ENCODE measurements at regions not wholly inside any gene's neighbourhood (a gene's known extent, or its start where the extent isn't known, plus 50 kb on each side); places are given as distances from the start of the nearest gene placed in this dataset.

DNA sequence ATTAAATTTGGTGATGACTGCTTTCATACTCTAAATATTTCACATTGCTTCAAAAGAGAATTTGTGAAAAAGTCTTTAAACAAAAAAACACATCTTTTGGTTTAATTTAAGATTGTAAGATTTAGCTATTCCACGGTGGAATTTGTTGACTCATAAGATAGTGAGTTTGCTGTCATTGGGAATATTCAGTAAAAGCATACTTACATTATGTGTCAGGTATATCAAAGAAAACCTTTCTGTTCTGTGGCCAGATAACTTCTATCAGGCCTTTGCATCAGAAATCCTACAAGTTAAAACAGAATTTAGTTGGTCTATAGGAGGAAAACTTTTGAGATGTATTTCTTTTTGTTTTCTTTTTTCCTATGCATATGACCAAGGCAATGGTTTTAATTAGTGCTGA, 148.8 kb upstream of the E2F7 start:
- intact Hi-C loops (cut with micrococcal nuclease): no loop called here
- DNase-seq (no peak), ATAC-seq (no peak)

GRCh38 chr12:77213319-77213718, 147.9 kb upstream of the E2F7 start:
- intact Hi-C loops (cut with micrococcal nuclease): no loop called here
- no peak for DNase-seq
- ATAC-seq: peak; percentile 61

GRCh38 chr12:77210724-77211123, 145.4 kb upstream of the E2F7 start:
- intact Hi-C loops (cut with micrococcal nuclease): no loop called here
- DNase-seq (no peak), ATAC-seq (no peak)

GRCh38 chr12:77204083-77204482, 138.7 kb upstream of the E2F7 start:
- intact Hi-C loops (cut with micrococcal nuclease): no loop called here
- DNase-seq: no peak
- ATAC-seq: no peak

- DNase-seq: no peak
- intact Hi-C loops (cut with micrococcal nuclease): no loop called here
- ATAC-seq: no peak
These were observed 137.2 kb upstream of the E2F7 start for GRCh38 chr12:77202457-77203060.

GRCh38 chr12:77189901-77190416, 124.6 kb upstream of the E2F7 start:
- DNase-seq (no peak), ATAC-seq (no peak)
- intact Hi-C loops (cut with micrococcal nuclease): no loop called here

- intact Hi-C loops (cut with micrococcal nuclease): no loop called here
- no peak for DNase-seq
- ATAC-seq: no peak
These were observed 124.1 kb upstream of the E2F7 start for GRCh38 chr12:77189458-77189857.

DNA sequence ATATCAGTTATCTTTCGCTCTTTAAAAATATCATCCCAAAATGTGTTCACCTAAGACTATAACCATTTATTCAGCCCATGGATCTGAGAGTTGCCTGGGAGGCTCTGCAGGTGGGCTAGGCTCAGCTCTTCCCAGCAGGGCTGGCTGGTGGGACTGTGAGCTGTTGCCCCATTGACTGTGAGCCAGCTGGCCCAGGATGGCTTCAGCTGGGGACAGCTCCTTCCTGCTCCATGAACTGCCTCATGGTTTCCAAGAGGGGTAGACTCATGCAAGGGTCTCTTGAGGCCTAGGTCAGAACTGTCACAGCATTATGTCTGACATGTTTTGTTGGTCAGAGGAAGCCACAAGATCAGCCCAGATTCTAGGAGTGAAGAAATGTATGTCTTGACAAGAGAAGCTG, 114.1 kb upstream of the E2F7 start:
- intact Hi-C loops (cut with micrococcal nuclease): no loop called here
- ATAC-seq (no peak), DNase-seq (no peak)

DNA sequence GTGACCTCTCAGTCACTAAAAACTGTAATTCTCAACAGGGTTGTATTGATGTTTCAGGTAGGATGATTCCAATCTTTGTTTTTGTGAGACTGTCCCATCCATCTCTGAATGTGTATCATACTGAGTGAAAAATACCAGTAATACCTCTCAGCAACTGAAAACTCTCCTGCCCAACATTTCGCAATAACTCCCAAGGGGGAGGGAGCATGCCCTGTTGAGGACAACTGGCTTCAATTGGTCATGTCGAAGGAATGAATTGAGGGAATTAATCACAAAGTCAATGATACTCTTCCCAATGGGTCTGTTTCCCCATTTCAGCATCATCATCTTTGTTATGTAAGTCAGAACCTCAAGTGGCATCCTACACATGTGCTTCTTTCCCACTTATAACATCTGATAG, 102.4 kb upstream of the E2F7 start:
- ATAC-seq (no peak), DNase-seq (no peak)
- intact Hi-C loops (cut with micrococcal nuclease): no loop called here

DNA sequence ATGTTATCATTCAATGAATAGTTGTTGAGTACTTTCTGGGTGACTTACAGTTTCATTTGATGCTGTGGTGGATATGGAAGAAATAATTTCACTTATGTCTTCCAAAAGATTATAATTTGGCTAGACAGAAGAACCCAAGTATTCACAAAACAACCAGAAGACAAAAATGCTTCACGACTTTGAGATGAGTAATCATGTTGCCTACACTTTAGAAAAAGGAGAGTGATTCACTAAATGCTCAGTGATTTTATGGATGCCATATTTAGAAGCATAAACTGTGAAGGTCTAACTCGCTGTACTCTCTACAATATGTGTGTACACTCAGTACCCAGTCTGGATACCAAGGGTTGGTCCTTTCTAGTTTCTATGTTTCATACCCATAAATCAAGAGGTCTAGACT, 101.3 kb upstream of the E2F7 start:
- no peak for ATAC-seq
- intact Hi-C loops (cut with micrococcal nuclease): no loop called here

GRCh38 chr12:77163074-77164038, 98.0 kb upstream of the E2F7 start:
- ATAC-seq (no peak), DNase-seq (no peak)
- intact Hi-C loops (cut with micrococcal nuclease): no loop called here

More for the DNA sequence above, 101.3 kb upstream of the E2F7 start:
- DNase-seq: no peak

DNA sequence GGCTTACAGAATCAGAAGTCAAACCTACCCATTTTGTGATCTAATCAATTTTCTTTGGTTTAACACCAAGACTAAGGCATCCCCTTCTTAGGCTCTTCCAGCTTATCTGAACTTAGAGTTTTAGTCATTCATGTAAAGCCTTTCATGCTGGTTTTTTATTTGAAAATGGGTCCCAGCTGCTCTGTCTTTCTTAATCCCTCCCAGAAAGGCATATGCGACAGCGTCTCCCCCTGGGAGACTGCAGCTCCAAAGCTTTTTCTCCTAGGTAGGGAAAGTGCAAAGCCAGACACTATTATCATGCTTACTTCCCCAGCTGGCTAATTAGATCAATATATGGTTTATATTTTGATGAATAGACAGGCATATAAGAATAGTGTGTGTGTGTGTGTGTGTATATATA, 96.6 kb upstream of the E2F7 start:
- no peak for DNase-seq
- no peak for ATAC-seq
- intact Hi-C loops (cut with micrococcal nuclease): no loop called here

GRCh38 chr12:77160931-77161330, 95.6 kb upstream of the E2F7 start:
- no peak for DNase-seq
- intact Hi-C loops (cut with micrococcal nuclease): no loop called here

GRCh38 chr12:77153706-77154105, 88.3 kb upstream of the E2F7 start:
- DNase-seq (no peak), ATAC-seq (no peak)
- intact Hi-C loops (cut with micrococcal nuclease): loop anchor here (5.0 kb wide), 1 partner anchor 534 kb away; no protein-coding TSS in a partner anchor

More at GRCh38 chr12:77160931-77161330, 95.6 kb upstream of the E2F7 start:
- ATAC-seq: no peak

DNA sequence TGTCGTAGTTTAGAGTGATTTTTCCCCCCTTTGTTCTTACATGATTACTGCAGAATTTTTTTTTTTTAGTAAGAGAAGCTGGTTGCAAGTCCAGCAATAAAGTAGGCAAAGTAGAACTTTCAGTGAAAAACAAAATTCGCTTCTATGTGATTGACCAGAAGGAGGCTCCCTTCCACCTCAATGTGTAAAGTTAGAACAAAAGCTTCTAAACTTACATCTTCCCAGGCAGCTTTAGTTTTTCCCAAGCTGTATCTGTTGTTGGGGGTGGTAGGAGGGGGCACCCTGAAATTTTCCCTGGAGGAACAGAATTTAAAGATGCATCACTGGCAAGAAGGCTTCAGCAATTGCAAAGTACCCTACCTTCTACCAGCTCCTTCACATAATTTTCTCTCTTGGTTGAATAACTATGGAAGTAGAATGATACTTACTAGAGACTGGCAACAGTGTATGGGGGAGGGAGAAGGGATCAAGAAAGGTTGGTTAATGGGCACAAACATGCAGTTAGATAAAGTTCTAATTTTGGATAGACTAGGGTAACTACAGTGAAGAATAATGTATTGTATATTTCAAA, 87.3 kb upstream of the E2F7 start:
- no peak for ATAC-seq
- no peak for DNase-seq
- intact Hi-C loops (cut with micrococcal nuclease): loop anchor here (5.0 kb wide), 1 partner anchor 535 kb away; no protein-coding TSS in a partner anchor

DNA sequence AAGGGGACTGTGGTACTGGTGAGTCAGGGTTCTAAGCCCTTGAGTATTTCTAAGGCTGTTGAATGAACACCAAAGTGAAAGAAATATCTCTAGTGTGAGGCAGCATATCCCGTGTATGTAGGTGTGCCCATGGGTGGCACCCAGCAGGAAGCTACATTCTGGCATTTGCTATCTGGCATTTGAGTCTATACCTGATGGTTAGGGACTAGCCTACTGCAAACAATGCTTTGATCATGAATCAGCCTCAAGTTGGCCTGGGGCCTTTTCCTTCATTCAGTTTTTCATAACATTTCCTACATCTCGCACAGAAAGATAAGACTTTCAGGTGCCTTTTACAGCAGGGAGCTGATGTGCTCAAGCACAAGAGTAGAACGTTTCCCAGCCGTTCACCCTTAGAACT, 85.7 kb upstream of the E2F7 start:
- intact Hi-C loops (cut with micrococcal nuclease): loop anchor here (5.0 kb wide), 1 partner anchor 536 kb away; no protein-coding TSS in a partner anchor
- no peak for ATAC-seq
- DNase-seq: no peak

DNA sequence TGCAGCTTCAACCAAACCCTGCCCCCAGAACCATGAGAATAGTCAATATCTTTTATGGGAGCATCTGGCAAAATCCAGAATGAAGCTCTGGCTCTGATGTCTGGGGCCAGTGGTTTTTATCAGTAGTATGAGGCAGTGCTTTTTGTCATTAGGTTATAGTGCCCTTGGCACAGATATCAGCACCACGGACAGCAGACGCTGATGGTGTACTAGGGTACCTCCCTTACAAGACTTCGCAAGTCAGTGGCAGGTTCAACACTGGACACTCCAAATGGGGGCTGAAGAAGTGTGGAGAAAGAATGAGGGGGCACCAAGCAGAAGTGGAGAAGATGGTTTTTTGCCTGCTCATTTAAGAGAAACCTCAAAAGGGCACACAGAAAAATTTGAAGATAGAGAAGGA, 68.2 kb upstream of the E2F7 start:
- ATAC-seq (no peak), DNase-seq (peak; percentile 27)
- intact Hi-C loops (cut with micrococcal nuclease): no loop called here

GRCh38 chr12:77131977-77132490, 66.7 kb upstream of the E2F7 start:
- intact Hi-C loops (cut with micrococcal nuclease): no loop called here
- ATAC-seq (no peak), DNase-seq (no peak)

DNA sequence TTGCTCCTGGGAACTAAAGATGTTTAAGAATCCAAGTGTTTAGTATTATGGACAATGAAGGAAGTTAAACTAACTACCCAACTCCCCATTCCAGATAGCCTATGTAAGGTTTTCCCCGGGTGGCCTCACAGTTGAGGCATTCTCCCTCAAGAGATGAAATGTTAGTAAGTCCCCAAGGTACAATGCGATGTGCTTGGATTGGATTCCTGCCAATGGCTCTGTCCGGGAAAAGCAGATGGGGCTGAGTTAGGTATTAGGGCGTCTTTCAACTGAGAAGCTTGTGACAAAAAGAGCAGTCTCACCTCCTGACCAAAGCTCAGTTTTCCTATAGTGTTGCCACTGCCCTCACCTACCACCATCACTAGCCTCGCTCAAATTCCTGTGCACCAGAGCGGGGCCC, 64.8 kb upstream of the E2F7 start:
- intact Hi-C loops (cut with micrococcal nuclease): no loop called here
- ATAC-seq (no peak), DNase-seq (no peak)

GRCh38 chr12:77124767-77125166, 59.4 kb upstream of the E2F7 start:
- DNase-seq (no peak), ATAC-seq (no peak)
- intact Hi-C loops (cut with micrococcal nuclease): loop anchor here (10.0 kb wide), 1 partner anchor 80 kb away; no protein-coding TSS in a partner anchor

All from left ventricle myocardium superior (tissue), 1 donor.